ENCODE measurements at regions not wholly inside any gene's neighbourhood (a gene's known extent, or its start where the extent isn't known, plus 50 kb on each side); places are given as distances from the start of the nearest gene placed in this dataset.
A peak's percentile ranks its signal among the peaks of the same experiment; 100 is the strongest.

DNA sequence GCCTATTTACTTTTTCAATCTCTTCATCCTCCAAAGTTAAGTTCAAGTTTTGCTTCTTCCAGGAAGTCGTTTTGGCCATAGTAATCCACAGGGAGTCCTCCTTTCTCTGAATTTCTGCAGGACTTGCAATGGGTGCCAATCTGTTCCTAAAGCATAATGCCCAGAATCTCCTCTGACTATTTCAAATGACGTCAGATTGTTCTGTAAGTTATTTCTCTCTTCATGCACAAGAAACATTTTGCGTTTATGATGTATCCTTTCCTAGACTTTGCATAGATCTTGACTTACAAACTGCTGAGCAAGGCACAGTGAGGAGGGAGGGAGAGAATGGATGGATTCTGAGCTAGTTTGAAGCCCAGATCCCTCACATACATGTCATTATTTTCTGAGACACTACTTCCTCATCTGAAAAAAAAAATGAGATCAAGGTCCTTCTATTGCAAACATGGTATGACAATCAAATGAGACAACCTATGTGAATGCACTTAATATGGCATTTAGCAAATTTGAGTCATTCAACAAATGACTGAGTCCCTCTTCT lies 103.1 kb downstream of the MEX3B start:
- TF ChIP-seq, protein P1, sequence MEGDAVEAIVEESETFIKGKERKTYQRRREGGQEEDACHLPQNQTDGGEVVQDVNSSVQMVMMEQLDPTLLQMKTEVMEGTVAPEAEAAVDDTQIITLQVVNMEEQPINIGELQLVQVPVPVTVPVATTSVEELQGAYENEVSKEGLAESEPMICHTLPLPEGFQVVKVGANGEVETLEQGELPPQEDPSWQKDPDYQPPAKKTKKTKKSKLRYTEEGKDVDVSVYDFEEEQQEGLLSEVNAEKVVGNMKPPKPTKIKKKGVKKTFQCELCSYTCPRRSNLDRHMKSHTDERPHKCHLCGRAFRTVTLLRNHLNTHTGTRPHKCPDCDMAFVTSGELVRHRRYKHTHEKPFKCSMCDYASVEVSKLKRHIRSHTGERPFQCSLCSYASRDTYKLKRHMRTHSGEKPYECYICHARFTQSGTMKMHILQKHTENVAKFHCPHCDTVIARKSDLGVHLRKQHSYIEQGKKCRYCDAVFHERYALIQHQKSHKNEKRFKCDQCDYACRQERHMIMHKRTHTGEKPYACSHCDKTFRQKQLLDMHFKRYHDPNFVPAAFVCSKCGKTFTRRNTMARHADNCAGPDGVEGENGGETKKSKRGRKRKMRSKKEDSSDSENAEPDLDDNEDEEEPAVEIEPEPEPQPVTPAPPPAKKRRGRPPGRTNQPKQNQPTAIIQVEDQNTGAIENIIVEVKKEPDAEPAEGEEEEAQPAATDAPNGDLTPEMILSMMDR (IDR thresholded peaks at IDR 0.05) = no peak
- no peaks in the 10 kb centered on the region for H3K27me3 Mint-ChIP-seq (ENCODE audit: insufficient read depth, low read depth)
- H3K4me3 Mint-ChIP-seq = no peak overlapping the region
- Histone ChIP-seq H3K4me2 (no peak overlapping the region), H2AFZ (replicated peaks) (no peak overlapping the region), H3K4me3 (no peak overlapping the region), H4K20me1 (ENCODE audit: low read depth) (no peaks in the 10 kb centered on the region), H3F3A (ENCODE audit: low read depth) (peaks cover 4% of the 10 kb centered on the region), H3K9ac (no peak overlapping the region), H3K36me3 (no peaks in the 10 kb centered on the region), H3K4me1 (peaks cover 10% of the 10 kb centered on the region), H3K27ac (no peak overlapping the region), H3K9me3 (ENCODE audit: low read depth) (no peaks in the 10 kb centered on the region), H3K79me2 (ENCODE audit: low read depth) (no peaks in the 10 kb centered on the region), H3K27me3 (no peaks in the 10 kb centered on the region)
- H3K9me3 Mint-ChIP-seq = peaks cover 5% of the 10 kb centered on the region
- H3K27ac Mint-ChIP-seq = no peak overlapping the region
- H3K4me1 Mint-ChIP-seq = peaks cover 7% of the 10 kb centered on the region
- DNase-seq (ENCODE audit: low spot score) = no peak
- H3K36me3 Mint-ChIP-seq = peaks cover 3% of the 10 kb centered on the region

DNA sequence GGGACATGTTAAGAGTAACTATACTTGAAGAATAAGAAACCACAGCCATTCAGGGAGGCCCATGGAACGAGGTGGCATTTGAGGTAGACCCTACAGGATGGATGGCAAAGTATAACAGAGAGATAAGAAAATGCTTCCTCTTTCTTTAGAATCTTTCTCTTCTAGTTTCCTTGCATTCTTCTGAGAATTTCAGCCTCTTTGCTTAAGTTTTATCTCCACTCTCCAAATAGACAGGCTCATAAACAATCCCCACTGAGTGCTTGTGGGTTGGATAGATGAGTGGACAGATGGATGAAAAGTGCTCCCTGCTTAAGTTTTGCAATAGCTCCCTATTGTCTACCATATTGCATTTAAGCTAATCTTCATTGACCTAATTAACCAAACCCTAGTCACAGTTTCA lies 103.7 kb downstream of the MEX3B start:
- peaks cover 7% of the 10 kb centered on the region for H3K4me1 Mint-ChIP-seq
- H3F3A ChIP-seq (ENCODE audit: low read depth) = peaks cover 4% of the 10 kb centered on the region
- H3K27ac Mint-ChIP-seq = no peak overlapping the region
- no peaks in the 10 kb centered on the region for H3K27me3 Mint-ChIP-seq (ENCODE audit: insufficient read depth, low read depth)
- H3K9ac ChIP-seq = no peak overlapping the region
- H2AFZ ChIP-seq (replicated peaks) = no peak overlapping the region
- no peak for TF ChIP-seq EZH2 (IDR thresholded peaks at IDR 0.05)
- TF ChIP-seq, protein P1 (IDR thresholded peaks at IDR 0.05) = no peak
- no peak for TF ChIP-seq EZH2phosphoT487 (IDR thresholded peaks at IDR 0.05)
- H4K20me1 ChIP-seq (ENCODE audit: low read depth) = no peaks in the 10 kb centered on the region
- no peak for DNase-seq (ENCODE audit: low spot score)
- no peak overlapping the region for H3K4me3 Mint-ChIP-seq
- H3K36me3 ChIP-seq = no peaks in the 10 kb centered on the region
- H3K4me2 ChIP-seq = no peak overlapping the region
- H3K36me3 Mint-ChIP-seq = peaks cover 3% of the 10 kb centered on the region
- no peaks in the 10 kb centered on the region for H3K79me2 ChIP-seq (ENCODE audit: low read depth)
- H3K4me1 ChIP-seq = peaks cover 10% of the 10 kb centered on the region
- no peak overlapping the region for H3K27ac ChIP-seq
- H3K9me3 Mint-ChIP-seq = peaks cover 5% of the 10 kb centered on the region
- H3K9me3 ChIP-seq (ENCODE audit: low read depth) = no peaks in the 10 kb centered on the region
- no peaks in the 10 kb centered on the region for H3K27me3 ChIP-seq
- no peak overlapping the region for H3K4me3 ChIP-seq

DNA sequence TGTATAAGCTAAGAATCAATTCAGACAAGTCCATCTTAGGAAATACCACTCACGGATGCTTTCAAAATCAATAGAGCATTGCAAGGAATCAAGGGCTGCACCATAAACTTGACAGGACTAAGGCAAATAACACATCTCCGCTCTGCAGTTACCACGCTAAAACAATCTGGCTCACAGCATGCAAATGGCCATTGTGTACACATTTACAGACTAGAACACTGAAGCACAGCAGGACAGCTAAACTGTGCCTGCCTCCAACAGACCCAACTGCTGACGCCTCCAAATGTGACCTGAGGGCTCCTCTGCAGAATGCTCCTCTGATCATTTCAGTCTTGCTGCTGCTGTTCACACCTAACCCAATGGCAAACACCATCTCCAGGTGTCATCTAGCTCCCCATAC lies 104.3 kb downstream of the MEX3B start:
- H3K9me3 Mint-ChIP-seq = peaks cover 5% of the 10 kb centered on the region
- peaks cover 4% of the 10 kb centered on the region for H3F3A ChIP-seq (ENCODE audit: low read depth)
- H4K20me1 ChIP-seq (ENCODE audit: low read depth) = no peaks in the 10 kb centered on the region
- H3K27me3 ChIP-seq = no peaks in the 10 kb centered on the region
- no peak overlapping the region for H3K4me3 ChIP-seq
- H3K4me1 ChIP-seq = peaks cover 10% of the 10 kb centered on the region
- no peak for TF ChIP-seq EZH2phosphoT487 (IDR thresholded peaks at IDR 0.05)
- TF ChIP-seq, protein P1 (IDR thresholded peaks at IDR 0.05) = no peak
- H2AFZ ChIP-seq (replicated peaks) = no peak overlapping the region
- no peak overlapping the region for H3K9ac ChIP-seq
- H3K27ac ChIP-seq = no peak overlapping the region
- no peaks in the 10 kb centered on the region for H3K27me3 Mint-ChIP-seq (ENCODE audit: insufficient read depth, low read depth)
- H3K4me2 ChIP-seq = no peak overlapping the region
- no peaks in the 10 kb centered on the region for H3K36me3 Mint-ChIP-seq
- H3K79me2 ChIP-seq (ENCODE audit: low read depth) = no peaks in the 10 kb centered on the region
- H3K4me1 Mint-ChIP-seq = peaks cover 7% of the 10 kb centered on the region
- H3K36me3 ChIP-seq = no peaks in the 10 kb centered on the region
- H3K4me3 Mint-ChIP-seq = no peak overlapping the region
- DNase-seq (ENCODE audit: low spot score) = peak; percentile 16
- H3K9me3 ChIP-seq (ENCODE audit: low read depth) = no peaks in the 10 kb centered on the region
- H3K27ac Mint-ChIP-seq = no peak overlapping the region

All from neural progenitor cell (in vitro differentiated cells).